GM12875 (cell line): ENCODE measurements at regions not wholly inside any gene's neighbourhood (a gene's known extent, or its start where the extent isn't known, plus 50 kb on each side); places are given as distances from the start of the nearest gene placed in this dataset.

Source experiments
- H3K4me3 ChIP-seq: one replicate; pipeline ENCODE4 v1.5.1; 2011; ENCODE audit warnings: low read depth, low read length, control low read depth
- TF ChIP-seq, protein P1 (sequence below): IDR thresholded peaks from 2 replicates; pipeline ENCODE4 v1.5.1; 2011; ENCODE audit warnings: low read depth, mild to moderate bottlenecking, control low read depth, inconsistent platforms, low read length, moderate library complexity, borderline replicate concordance; ENCODE audit not compliant: insufficient read depth

DNA sequence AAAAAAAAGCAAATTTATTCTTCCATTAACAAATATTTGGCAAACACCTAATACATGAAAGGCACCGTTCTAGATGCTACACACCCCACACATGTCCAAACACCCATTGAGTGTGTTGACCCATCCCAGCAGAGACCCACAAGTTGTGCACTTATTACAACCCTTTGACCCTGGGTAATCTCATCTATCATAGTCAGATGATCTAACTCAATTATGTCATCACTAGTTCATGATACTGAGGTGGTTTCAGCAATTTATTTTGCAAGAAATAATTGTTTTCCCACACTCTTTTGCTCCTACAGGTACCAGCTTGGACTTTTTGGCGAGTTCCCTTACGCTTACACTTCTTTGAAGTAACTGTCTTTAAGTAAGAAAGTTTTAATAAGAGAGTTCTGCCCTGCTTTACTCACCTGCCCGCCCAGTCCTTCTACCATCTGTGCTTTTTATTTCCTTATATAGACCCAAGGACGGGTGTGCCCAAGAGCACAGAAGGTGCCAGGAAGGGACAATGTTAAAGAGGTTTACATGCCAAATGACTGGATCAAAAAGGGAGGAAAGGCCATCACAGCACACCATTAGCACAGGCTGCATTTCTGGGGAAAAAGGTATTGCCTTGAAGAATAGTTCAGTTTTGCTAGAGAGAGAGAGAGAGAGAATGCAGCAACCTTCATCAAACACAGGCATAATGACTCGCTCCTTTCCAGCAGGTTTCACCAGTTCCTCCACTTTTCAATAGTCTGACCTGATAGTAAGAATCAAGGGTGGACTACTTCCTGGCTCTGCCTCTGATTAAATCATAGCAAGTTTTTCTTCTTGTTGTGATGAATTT lies 54.5 kb upstream of the ATP11B start:
- H3K4me3 ChIP-seq = no peak overlapping the region
- TF ChIP-seq, protein P1, sequence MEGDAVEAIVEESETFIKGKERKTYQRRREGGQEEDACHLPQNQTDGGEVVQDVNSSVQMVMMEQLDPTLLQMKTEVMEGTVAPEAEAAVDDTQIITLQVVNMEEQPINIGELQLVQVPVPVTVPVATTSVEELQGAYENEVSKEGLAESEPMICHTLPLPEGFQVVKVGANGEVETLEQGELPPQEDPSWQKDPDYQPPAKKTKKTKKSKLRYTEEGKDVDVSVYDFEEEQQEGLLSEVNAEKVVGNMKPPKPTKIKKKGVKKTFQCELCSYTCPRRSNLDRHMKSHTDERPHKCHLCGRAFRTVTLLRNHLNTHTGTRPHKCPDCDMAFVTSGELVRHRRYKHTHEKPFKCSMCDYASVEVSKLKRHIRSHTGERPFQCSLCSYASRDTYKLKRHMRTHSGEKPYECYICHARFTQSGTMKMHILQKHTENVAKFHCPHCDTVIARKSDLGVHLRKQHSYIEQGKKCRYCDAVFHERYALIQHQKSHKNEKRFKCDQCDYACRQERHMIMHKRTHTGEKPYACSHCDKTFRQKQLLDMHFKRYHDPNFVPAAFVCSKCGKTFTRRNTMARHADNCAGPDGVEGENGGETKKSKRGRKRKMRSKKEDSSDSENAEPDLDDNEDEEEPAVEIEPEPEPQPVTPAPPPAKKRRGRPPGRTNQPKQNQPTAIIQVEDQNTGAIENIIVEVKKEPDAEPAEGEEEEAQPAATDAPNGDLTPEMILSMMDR = no peak

GRCh38 chr3:182739619-182740018 lies 53.7 kb upstream of the ATP11B start:
- TF ChIP-seq, protein P1 = no peak
- H3K4me3 ChIP-seq = no peak overlapping the region

DNA sequence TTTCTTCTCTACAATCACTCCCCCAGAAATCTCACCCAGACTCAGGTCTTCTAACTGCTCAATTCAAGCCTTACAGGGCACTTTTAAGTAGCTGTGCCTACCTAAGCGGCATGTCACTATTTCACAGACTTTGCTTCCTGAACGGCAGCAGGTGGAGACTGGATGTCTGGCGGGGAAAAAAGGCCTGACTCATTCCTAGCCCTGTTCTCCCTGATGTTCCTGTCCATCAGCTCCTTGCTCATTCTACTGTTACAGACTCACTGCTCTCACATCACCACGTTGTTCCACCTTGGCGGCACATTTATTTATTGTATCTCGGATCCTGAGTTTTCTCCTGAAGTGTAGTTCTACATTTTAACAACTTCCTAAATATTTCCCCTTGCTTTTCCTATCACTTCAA lies 52.6 kb upstream of the ATP11B start:
- TF ChIP-seq, protein P1 = no peak
- H3K4me3 ChIP-seq = no peak overlapping the region

GRCh38 chr3:182741214-182741613 lies 52.1 kb upstream of the ATP11B start:
- TF ChIP-seq, protein P1 = no peak
- H3K4me3 ChIP-seq = no peak overlapping the region
